Retinal pigment epithelial cell (primary cell): ENCODE measurements at regions not wholly inside any gene's neighbourhood (a gene's known extent, or its start where the extent isn't known, plus 50 kb on each side); places are given as distances from the start of the nearest gene placed in this dataset.

ENCODE experiments used
- DNase-seq: peaks from one replicate; pipeline ENCODE4 v3.0.0-alpha.2; 2010; ENCODE audit warnings: low read depth
- H3K4me3 ChIP-seq: 2 replicates; pipeline ENCODE4 v1.5.1; 2011; ENCODE audit warnings: mild to moderate bottlenecking, low read length, control low read depth, moderate library complexity
- TF ChIP-seq, protein P1 (sequence below): conservative IDR thresholded peaks from 2 replicates; pipeline ENCODE4 v1.5.1; 2011; ENCODE audit warnings: low read depth, low read length, control low read depth, inconsistent platforms

DNA sequence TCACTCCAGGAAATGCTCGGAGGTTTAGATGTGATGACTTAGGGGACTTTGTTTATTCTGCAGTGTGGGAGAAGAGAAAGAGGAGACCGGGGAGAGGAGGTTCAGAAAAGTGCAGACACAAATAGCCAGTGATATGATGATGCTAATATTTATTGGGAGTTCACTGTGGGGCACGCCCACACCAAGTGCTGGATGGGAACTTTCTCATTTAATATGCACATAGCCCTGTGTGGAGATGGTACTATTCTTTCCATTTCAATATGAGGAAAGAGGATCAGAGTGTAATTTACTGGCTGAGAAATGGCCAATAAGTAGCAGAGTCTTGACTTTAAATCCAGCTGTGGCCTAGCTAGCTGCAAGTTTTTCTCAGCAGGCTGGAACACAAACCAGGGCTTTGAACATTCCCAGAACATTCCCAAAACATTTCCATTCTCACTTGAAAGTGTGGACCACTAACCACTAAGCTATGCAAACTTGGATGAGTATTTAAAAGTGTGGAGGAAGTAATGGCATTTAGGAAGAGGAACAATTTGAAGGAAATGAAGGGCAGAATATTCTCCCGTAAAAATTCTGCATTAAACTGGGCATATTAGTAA is 231.7 kb downstream of the HS3ST1 start:
- TF ChIP-seq, protein P1, sequence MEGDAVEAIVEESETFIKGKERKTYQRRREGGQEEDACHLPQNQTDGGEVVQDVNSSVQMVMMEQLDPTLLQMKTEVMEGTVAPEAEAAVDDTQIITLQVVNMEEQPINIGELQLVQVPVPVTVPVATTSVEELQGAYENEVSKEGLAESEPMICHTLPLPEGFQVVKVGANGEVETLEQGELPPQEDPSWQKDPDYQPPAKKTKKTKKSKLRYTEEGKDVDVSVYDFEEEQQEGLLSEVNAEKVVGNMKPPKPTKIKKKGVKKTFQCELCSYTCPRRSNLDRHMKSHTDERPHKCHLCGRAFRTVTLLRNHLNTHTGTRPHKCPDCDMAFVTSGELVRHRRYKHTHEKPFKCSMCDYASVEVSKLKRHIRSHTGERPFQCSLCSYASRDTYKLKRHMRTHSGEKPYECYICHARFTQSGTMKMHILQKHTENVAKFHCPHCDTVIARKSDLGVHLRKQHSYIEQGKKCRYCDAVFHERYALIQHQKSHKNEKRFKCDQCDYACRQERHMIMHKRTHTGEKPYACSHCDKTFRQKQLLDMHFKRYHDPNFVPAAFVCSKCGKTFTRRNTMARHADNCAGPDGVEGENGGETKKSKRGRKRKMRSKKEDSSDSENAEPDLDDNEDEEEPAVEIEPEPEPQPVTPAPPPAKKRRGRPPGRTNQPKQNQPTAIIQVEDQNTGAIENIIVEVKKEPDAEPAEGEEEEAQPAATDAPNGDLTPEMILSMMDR = no peak
- no peak overlapping the region for H3K4me3 ChIP-seq
- no peak for DNase-seq

DNA sequence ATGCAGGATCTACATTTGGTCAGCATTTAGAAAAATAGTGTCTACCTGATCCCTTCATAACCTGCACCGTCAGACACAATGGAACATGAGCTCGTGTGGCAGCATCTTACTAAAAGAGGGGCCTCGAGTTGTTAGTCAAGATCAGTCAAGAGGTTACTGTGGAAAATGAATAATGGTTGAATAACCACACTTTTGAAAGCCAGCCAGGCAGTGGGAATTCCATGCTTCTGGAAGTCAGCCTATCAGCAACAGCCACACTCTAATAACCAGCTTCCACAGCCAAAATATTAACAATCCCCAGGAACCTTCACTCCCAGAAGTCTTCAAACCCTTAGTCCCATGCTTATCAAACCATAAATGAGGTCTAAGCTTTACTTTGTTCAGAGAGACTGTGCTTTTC is 234.3 kb downstream of the HS3ST1 start:
- TF ChIP-seq, protein P1 = no peak
- H3K4me3 ChIP-seq = no peak overlapping the region
- no peak for DNase-seq

DNA sequence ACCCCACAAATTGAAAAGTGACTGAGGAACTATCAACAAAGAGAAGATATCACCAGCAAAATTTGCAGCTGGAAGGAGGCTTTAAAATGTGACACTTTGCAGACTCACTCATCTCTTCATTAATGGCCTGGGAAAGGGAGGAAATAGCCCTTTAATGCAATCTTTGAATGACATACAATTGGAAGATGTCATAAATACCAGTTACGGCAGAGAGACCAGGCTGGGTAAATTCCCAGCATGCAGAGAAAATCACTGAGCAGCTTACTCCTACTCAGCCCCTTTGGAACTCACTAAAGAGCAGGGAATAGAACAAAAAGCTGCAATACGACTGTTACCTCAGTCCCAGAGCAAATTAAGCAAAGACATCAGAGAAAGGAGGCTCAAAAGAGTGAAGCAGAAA is 238.9 kb downstream of the HS3ST1 start:
- no peak overlapping the region for H3K4me3 ChIP-seq
- DNase-seq = no peak
- TF ChIP-seq, protein P1 = no peak

DNA sequence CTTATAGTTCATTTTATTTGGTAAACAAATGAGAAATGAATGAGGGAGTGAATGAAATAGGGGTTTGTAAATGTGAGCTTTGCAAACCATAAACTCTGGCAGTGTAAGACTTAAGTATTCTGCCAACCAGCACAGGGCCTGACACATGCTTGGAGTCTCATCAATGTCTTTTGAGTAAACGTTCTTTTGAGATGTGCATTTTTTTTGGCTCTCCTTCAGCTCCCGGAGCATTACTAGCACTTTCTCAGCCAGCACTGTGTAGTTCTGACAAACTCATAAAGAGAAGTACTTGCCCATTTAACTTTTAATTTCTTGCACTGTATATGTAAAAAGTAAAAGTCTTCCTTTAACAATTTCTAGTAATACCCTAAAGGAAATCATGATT is 245.3 kb downstream of the HS3ST1 start:
- TF ChIP-seq, protein P1 = no peak
- no peak overlapping the region for H3K4me3 ChIP-seq
- no peak for DNase-seq

DNA sequence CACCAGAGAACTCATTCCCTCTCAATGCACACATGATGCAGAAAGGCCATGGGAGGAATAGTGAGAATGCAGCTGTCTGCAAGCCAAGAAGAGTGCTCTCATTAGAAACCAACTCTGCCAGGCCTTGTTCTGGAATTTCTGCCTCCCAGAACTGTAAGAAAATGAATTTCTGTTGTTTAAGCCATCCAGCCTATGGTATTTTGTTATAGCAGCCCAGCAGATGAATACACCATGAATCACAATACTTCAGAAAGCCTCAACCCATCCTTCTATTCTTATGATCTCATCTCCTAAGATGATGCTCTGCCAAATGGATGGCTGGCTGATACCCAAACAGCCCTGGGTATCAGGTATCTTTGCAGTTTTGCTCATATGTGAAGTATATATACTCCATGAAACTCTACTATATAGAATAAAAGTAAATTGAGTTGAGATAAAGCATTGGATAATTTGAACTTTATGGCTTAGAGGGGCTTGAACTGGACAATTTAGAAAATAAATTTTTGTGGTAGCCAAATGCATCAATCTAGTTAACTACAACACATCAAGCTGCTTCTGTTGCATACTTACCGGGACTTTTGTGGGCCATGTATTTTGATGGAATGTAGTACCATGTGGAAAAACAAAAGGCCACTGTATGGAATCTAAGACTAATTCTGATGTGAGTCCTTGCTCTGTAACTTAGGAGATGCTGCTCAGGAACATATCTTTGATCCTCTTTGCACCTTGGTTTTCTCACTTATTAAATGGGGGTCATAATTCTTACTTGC is 245.9 kb downstream of the HS3ST1 start:
- DNase-seq = no peak
- no peak overlapping the region for H3K4me3 ChIP-seq
- TF ChIP-seq, protein P1 = no peak

DNA sequence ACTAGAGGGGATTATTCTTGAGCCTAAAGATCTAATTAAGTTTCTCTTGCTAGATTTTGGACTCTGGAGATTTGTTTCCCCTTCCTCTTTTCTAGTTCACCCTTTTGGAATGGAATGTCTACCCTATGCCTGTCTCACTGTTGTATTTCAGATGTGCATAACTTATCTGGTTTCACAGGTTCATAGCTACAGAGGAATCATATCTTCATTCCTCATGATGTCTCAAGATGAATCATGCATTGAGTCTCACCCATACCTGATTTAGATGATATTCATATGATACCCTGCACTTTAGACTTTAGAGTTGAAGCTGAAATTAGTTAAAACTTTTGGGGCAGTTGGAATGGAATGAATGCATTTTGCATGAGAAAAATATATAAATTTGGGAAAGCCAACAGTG is 246.7 kb downstream of the HS3ST1 start:
- H3K4me3 ChIP-seq = no peak overlapping the region
- TF ChIP-seq, protein P1 = no peak
- no peak for DNase-seq

DNA sequence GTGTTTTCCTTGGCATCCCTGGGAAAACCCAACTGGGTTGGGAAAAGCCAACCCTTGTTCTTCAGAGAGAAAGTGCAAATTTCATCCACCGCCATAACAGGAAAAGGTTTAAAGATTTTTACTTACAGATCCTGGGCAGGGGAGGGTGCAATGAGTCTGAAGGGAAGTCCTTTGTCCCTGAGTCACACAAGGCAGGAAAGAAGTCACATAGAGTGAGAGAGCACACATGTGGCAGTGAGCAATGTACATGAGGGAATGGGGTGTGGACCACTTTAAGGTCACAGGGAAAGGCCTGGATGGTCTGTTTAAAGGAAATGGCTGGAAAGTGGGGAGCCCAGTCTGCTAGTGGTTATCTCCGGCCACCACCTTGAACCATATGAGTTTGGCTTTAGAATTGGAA is 248.9 kb downstream of the HS3ST1 start:
- no peak for DNase-seq
- TF ChIP-seq, protein P1 = no peak
- no peak overlapping the region for H3K4me3 ChIP-seq
